Mesodermal cell (in vitro differentiated cells): ENCODE measurements at regions not wholly inside any gene's neighbourhood (a gene's known extent, or its start where the extent isn't known, plus 50 kb on each side); places are given as distances from the start of the nearest gene placed in this dataset.
"Not testable (repeated sequence)": the region's sequence is repeated elsewhere in the genome, so short reads cannot be mapped to it uniquely, and the experiment has no call there.

Experiments used
- H3K27ac ChIP-seq: 2 replicates; pipeline ENCODE4 v1.7.0; 2013; ENCODE audit warnings: mild to moderate bottlenecking, low read depth, low read length, moderate library complexity; ENCODE audit not compliant: severe bottlenecking
- H3K36me3 ChIP-seq: 2 replicates; pipeline ENCODE4 v1.7.1; 2013; ENCODE audit warnings: mild to moderate bottlenecking, low read length, moderate library complexity; ENCODE audit not compliant: control insufficient read depth, insufficient read depth
- H3K4me1 ChIP-seq: one replicate; pipeline ENCODE4 v1.7.1; 2013; ENCODE audit warnings: mild to moderate bottlenecking, low read length; ENCODE audit not compliant: insufficient read depth, control insufficient read depth, poor library complexity, severe bottlenecking
- H3K4me3 ChIP-seq: 2 replicates; pipeline ENCODE4 v1.7.0; 2013; ENCODE audit warnings: low read length, control low read depth, mild to moderate bottlenecking; ENCODE audit not compliant: insufficient read depth, poor library complexity, severe bottlenecking; ENCODE audit errors: extremely low read depth
- H3K9me3 ChIP-seq: 2 replicates; pipeline ENCODE4 v1.7.1; 2013; ENCODE audit warnings: mild to moderate bottlenecking, low read length, moderate library complexity; ENCODE audit not compliant: control insufficient read depth
- WGBS, 2 experiments: methylation state at CpG; one replicate each; pipeline ENCODE4 v1.1.5; 2013; ENCODE audit warnings: missing lambda C conversion rate in 2 of 2; ENCODE audit not compliant: insufficient coverage in 2 of 2; 5-methylcytosine and 5-hydroxymethylcytosine counted together

DNA sequence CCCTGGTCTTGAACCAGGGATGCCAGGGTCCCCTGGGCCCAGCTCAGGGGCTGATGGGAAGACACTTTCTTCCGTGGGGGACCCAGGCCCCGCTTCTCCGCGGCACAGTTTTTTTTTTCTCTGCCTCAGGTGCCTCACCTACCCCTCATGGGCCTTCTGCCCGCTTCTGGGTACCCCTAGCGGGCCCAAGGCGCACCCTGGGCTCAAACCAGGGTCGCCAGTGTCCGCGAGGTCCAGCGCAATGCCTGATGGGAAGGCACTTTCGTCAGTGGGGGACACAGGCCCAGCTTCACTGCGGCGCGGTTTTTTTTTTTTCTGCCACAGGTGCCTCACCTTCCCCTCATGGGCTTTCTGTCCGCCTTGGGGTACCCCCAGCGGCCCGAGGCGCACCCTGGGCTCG lies 163.9 kb upstream of the ZNG1F start:
- H3K27ac ChIP-seq, H3K9me3 ChIP-seq, H3K36me3 ChIP-seq, H3K4me3 ChIP-seq, H3K4me1 ChIP-seq: not testable (repeated sequence)
- WGBS, 2 experiments = 88% methylated on average over 10 of the region's 20 CpGs; no CpG with 5 or more reads in 1 of the 2 experiments

DNA sequence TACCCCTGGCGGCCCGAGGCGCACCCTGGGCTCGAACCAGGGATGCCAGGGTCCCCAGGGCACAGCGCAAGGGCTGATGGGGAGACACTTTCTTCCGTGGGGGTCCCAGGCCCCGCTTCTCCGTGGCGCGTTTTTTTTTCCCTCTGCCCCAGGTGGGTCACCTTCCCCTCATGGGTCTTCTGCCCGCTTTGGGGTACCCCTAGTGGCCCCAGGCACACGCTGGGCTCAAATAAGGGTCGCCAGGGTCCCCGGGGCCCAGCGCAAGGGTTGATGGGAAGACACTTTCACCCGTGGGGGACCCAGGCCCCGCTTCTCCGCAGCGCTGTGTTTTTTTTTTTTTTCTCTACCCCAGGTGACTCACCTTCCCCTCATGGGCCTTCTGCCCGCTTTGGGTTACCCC lies 163.3 kb upstream of the ZNG1F start:
- H3K4me3 ChIP-seq, H3K27ac ChIP-seq, H3K9me3 ChIP-seq, H3K4me1 ChIP-seq, H3K36me3 ChIP-seq: not testable (repeated sequence)
- WGBS, 2 experiments = 82 to 90% methylated on average over 3 to 8 of the region's 20 CpGs

DNA sequence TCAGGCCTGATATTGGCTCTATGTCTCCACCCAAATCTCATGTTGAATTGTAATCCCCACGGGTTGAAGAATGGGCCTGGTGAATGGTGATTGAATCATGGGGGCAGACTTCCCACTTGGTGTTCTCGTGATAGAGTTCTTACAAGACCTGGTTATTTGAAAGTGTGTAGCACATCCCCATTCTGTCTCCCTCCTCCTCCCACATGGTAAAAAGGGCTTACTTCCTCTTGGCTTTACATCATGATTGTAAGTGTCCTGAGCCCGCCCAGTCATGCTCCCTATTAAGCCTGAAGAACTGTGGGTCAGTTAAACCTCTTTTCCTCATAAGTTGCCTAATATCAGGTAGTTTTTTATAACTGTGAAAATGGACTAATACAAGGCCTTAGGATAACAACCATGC lies 158.8 kb upstream of the ZNG1F start:
- WGBS, 2 experiments = no CpG with 5 or more reads among the region's 3 CpGs
- H3K4me1 ChIP-seq, H3K9me3 ChIP-seq, H3K36me3 ChIP-seq, H3K27ac ChIP-seq, H3K4me3 ChIP-seq: not testable (repeated sequence)

DNA sequence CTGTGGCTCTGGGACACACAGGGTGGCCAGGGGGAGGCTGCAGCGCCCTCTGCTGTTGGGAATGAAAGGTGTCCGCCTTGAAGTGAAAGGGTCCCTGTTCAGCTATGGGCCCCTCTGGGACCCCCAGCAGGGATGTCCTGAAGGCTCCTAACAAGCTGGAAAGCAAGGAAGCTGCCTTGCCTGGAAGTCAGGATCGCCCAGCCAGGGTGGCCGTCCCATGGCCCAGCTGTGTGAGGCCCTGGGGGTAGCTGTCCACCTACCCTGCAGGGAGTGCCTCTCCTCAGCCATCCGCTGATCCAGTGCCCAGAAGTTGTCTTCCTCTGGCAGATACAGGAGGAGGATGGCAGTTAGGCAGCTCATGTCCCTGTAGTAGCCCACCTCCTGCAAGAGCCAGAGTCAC lies 143.4 kb upstream of the ZNG1F start:
- H3K9me3 ChIP-seq, H3K4me1 ChIP-seq, H3K27ac ChIP-seq, H3K4me3 ChIP-seq, H3K36me3 ChIP-seq: not testable (repeated sequence)
- no CpG with 5 or more reads among the region's 5 CpGs for WGBS, 2 experiments

DNA sequence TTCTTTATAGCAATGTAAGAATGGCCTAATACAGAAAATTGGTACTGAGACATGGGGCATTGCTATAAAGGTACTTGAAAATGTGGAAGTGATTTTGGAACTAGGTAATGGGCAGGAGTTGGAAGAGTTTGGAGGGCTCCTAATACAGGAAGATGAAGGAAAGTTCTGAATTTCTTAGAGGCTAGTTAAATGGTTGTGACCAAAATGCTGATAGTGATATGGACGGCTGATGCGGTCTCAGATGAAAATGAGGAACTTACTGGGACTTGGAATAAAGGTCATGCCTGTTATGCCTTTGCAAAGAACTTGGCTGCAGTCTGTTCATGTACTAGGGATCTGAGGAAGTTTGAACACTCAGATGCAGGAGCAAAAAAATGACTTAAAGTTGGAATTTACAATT lies 132.2 kb upstream of the ZNG1F start:
- no CpG with 5 or more reads among the region's 2 CpGs for WGBS, 2 experiments
- not testable (repeated sequence) for H3K4me3 ChIP-seq, H3K27ac ChIP-seq, H3K9me3 ChIP-seq, H3K4me1 ChIP-seq, H3K36me3 ChIP-seq

DNA sequence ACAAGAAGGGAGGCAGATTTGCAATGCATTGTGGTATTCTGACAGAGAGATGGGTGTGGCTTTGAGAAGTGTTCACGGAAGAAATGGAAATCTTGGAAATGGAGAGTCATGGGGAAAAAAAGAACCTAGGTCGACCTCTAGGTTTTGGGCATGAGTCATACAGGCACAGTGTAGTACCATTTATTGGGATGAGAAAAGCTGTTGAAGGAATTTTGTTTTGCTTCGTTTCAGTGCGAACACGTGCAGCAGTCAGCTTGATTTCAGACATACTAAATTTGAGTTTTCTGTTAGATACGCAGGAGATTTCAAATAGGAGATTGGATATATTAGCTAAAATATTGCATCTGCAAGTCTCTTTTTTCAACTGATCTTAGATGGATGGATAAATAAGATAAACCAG lies 119.8 kb upstream of the ZNG1F start:
- WGBS, 2 experiments = 0% methylated on average over 1 of the region's 6 CpGs; no CpG with 5 or more reads in 1 of the 2 experiments

DNA sequence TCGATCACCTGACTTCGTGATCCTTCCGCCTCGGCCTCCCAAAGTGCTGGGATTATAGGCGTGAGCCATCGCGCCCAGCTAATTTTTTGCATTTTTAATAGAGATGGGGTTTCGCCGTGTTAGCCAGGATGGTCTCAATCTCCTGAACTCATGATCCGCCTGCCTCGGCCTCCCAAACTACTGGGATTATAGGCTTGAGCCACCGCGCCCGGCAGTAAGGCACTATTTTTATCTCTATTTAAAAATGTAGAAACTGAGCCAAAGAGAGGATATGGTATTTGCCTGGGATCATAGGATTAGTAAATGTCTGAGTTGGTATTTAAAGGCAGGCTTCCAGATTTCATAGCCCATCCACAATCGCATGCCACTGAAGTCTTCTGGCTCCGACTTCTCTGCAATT lies 96.6 kb upstream of the ZNG1F start:
- not testable (repeated sequence) for H3K9me3 ChIP-seq, H3K4me1 ChIP-seq, H3K4me3 ChIP-seq, H3K27ac ChIP-seq, H3K36me3 ChIP-seq
- whole genome bisulfite sequencing, 2 experiments = 80% methylated on average over 1 of the region's 16 CpGs; no CpG with 5 or more reads in 1 of the 2 experiments

More for the DNA sequence above, 119.8 kb upstream of the ZNG1F start:
- not testable (repeated sequence) for H3K4me1 ChIP-seq, H3K27ac ChIP-seq, H3K9me3 ChIP-seq, H3K4me3 ChIP-seq, H3K36me3 ChIP-seq

DNA sequence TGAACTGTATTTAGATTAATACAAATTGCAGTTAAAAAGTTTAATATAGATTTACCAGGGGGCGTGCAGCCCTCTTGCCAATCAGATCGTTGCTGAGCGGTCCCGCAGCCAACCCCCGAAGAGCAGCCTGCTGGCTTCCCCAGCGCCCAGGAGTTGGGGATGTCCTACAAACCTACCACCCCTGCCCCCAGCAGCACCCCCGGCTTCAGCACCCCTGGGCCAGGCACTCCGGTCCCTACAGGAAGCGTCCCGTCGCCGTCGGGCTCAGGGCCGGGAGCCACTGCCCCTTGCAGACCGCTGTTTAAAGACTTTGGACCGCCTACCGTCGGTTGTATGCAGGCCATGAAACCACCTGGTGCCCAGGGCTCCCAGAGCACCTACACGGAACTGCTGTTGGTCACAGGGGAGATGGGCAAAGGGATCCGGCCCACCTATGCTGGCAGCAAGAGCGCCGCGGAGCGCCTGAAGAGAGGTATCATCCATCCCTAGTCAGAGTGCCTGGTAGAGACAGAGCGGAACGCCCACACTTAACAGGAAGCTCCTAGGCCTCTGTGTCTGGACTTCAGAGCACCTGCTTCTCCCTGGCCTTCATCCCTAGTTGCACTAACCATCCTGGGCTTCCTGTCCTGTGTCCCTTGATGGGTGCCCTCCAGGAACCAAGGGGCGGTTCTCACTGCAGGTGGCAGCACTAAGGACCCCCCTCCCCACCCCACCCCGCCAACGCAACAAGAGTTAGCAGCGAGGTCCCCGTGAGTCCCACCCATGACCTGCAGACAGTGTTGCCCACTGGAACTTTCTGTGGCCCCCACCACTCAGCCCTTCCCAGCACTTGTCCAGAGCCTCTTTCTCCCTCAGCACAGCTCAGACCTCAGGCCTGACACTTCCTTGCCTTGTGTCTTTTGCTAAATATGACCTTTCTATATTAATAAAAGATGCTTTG lies 91.5 kb upstream of the ZNG1F start:
- H3K4me3 ChIP-seq, H3K27ac ChIP-seq, H3K9me3 ChIP-seq, H3K4me1 ChIP-seq, H3K36me3 ChIP-seq: not testable (repeated sequence)
- no CpG with 5 or more reads among the region's 31 CpGs for WGBS, 2 experiments

DNA sequence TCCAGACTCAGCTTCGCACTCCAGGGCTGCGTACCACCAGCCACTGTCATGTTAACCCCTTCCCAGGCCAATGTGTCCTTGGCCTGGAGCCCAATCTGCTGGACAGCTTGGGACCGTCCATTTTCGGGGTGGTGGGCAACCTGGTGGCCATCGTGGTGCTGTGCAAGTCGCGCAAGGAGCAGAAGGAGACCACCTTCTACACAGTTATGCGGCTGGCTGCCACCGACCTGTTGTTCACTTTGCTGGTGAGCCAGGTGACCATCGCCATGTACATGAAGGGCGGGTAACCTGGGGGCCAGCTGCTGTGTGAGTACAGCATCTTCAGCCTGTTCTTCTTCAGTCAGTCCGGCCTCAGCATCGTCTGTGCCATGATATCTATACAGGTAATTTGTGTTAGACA lies 90.3 kb upstream of the ZNG1F start:
- H3K36me3 ChIP-seq, H3K9me3 ChIP-seq: not testable (repeated sequence)
- WGBS, 2 experiments = no CpG with 5 or more reads among the region's 13 CpGs

DNA sequence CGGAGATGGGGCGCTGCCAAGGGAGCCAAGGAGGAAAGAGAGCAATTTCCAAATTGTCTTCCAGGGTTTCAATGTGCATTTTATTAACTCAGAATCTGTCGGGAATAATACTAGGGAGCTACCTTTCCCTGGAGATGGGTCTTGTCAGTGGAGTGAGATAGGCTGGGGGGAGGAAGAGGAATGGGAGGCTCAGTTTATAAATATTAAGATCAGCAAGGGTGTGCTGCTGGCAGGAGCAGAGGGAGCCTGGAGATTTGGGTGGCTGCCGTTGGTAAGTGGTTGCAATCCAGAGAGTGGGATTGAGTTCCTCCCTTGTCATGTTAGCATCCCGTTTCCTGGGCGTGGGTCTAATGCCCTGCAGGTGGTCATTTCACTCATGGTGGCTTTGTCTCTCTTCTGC lies 89.9 kb upstream of the ZNG1F start:
- not testable (repeated sequence) for H3K27ac ChIP-seq, H3K4me1 ChIP-seq, H3K36me3 ChIP-seq, H3K4me3 ChIP-seq, H3K9me3 ChIP-seq
- WGBS, 2 experiments = 83 to 87% methylated on average over 2 of the region's 6 CpGs

More for the DNA sequence above, 90.3 kb upstream of the ZNG1F start:
- not testable (repeated sequence) for H3K4me1 ChIP-seq, H3K27ac ChIP-seq, H3K4me3 ChIP-seq

DNA sequence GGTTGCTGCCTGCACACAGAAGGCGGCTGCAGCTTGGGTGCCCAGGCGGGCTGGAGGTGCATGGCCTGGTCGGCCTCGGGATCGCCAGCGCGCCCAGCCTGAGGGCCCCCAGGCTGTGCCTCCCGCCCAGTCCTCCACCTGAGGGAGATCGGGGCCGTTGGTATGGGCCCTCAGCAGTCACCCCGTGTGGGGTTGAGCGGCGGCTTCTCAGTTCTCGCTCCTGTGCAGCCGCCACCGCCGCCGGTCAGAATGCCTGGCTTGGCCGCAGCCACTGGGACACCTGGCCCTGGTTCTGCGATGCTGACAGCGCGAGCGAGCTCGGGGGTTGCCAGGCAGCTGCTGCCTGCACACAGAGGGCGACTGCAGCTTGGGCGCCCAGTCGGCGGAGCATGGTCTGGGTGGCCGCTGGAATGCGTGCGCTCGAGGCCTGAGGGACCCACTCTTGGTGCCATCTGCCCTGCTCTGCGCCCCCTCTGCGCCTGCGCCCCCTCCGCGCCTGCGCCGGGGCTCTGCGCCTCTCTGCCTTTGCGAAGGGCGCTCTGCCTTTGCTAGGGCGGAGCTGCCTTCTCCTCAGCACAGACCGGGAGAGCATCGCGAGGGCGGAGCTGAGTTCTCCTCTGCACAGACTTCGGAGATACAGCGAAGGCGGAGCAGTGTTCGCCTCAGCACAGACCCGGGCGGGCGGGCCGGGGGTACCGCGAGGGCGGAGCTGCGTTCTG lies 84.6 kb upstream of the ZNG1F start:
- 3 to 6% methylated on average over 14 to 19 of the region's 59 CpGs for WGBS, 2 experiments
- H3K27ac ChIP-seq = not testable (repeated sequence)
- peak overlapping the region; percentile 34 for H3K4me3 ChIP-seq

More for the DNA sequence above, 84.6 kb upstream of the ZNG1F start:
- not testable (repeated sequence) for H3K36me3 ChIP-seq, H3K9me3 ChIP-seq, H3K4me1 ChIP-seq
